ENCODE measurements at regions not wholly inside any gene's neighbourhood (a gene's known extent, or its start where the extent isn't known, plus 50 kb on each side); places are given as distances from the start of the nearest gene placed in this dataset.
"Not testable (repeated sequence)": the region's sequence is repeated elsewhere in the genome, so short reads cannot be mapped to it uniquely, and the experiment has no call there.

DNA sequence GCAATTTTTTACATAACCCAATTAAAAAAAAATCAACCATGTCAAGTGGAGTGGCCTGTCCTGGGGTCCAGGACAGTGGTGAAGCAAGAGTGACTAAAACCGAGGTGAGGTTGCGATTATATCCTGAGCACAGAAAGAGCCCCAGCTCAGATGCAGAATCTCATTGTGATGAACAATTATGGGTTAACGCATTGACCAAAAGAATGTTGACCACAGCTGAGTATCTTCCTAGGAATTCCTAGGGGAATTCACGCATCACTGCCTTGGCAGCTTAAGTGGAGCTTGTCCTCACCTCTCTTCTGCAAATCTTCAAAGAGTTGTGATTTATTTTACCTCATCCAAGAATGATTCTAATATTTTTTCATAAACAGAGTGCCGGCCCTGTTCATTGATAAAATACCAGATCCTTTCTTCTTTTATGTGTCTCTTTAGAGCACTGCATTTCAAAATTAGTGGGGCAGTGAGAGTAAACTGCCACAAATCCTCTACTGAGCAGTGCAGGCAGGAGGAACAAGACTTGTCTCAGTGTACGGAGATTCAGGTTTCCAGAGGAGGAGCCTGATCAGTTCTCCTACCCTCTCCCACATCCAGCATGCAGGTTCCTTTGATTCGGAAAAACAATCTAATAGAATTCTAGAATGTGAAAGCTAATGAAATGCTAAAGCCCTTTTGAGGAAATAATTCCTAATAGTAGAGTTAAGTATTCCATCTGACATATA is 60.1 kb upstream of the ZNF184 start:
- no peak for DNase-seq

DNA sequence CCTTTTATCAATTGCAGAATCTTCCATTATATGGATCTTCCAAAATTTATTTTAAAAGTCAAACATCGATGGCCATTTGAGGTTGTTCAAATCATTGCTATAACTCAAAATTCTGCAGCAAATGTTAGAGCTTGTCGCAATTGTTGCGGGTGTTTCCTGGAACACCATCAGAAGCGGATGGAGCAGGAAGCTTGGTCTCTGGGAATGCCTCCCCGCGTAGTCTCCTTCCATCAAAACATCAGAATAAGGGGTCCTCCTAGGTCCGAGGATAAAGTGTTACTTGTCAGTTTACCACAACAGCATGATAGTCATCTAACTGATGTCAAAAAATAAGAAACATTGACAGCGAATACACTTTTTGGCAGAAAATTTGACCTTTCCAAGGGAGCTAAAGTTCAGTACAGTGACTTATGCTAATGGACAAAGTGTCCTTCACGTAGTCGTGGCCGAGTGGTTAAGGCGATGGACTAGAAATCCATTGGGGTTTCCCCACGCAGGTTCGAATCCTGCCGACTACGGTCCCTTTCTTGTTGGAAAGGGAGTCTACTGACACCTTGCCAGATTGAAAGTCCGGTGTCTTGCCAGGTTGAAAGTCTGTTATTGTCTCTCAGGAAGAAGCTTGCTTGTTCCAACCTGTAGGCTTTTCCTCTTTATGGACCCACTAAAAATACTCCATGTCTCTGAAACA is 59.0 kb upstream of the ZNF184 start:
- DNase-seq, result no peak

DNA sequence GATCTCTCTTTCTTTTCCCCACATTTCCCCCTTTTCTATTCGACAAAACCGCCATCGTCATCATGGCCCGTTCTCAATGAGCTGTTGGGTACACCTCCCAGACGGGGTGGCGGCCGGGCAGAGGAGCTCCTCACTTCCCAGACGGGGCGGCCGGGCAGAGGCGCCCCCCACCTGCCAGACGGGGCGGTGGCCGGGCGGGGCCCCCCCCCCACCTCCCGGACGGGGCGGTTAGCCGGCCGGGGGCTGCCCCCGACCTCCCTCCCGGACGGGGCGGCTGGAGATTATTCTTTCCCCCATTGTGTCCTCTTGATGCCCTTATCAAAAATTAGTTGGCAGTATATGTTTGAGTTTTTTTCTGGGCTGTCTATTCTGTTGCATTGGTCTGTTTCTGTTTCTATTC is 56.9 kb upstream of the ZNF184 start:
- DNase-seq, result not testable (repeated sequence)

DNA sequence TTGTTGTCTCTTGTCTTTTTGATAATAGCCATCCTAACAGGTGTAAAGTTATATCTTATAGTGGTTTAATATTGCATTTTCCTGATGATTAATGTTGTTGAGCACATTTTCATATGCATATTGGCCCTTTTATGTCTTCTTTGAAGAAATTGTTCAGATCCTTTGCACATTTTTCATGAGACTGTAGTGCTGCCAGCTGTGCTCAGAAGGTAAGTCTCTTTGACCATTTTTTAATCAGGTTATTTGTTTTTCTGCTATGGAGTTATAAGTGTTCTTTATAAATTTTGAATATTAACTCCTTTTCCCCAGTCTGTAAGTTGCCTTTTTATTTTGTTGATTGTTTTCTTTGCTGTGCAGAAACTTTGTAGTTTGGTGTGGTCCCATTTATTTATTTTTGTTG is 55.8 kb upstream of the ZNF184 start:
- no peak for DNase-seq

All from CD4-positive, alpha-beta T cell treated with Interleukin-10 for 1 hour (primary cell).